Activated CD8-positive, alpha-beta memory T cell treated with anti-CD3 and anti-CD28 coated beads, Interleukin-2, amount 10 ng/mL, durations not matched to agents 7 days and 5 days (primary cell): ENCODE measurements at regions not wholly inside any gene's neighbourhood (a gene's known extent, or its start where the extent isn't known, plus 50 kb on each side); places are given as distances from the start of the nearest gene placed in this dataset.

Source experiments
- ATAC-seq: fragments of 150-1000 bp; cut with Tn5 transposase; one replicate; pipeline ENCODE4 v1.10.0; 2021; ENCODE audit warnings: moderate library complexity
- CTCF ChIA-PET: fragments of 350-600 bp; sonication (Branson Sonifier 250); formaldehyde crosslinking; loops from one replicate; lab custom pipeline; 2021; ENCODE audit warnings: antibody characterized with exemption; lab: Charles Lee
- DNase-seq: peaks from one replicate; pipeline ENCODE4 v3.0.0-alpha.2; 2020
- H3K27ac Mint-ChIP-seq: one replicate; pipeline ENCODE4 v1.8.0; 2021; ENCODE audit warnings: mild to moderate bottlenecking, mixed read lengths
- H3K27me3 Mint-ChIP-seq: one replicate; pipeline ENCODE4 v1.8.0; 2021; ENCODE audit warnings: mixed read lengths
- H3K36me3 Mint-ChIP-seq: one replicate; pipeline ENCODE4 v1.8.0; 2021; ENCODE audit warnings: mild to moderate bottlenecking, mixed read lengths
- H3K4me1 Mint-ChIP-seq: one replicate; pipeline ENCODE4 v1.8.0; 2021; ENCODE audit warnings: mixed read lengths
- H3K4me3 Mint-ChIP-seq: one replicate; pipeline ENCODE4 v1.8.0; 2021; ENCODE audit warnings: mild to moderate bottlenecking, moderate library complexity, mixed read lengths
- H3K9me3 Mint-ChIP-seq: one replicate; pipeline ENCODE4 v1.8.0; 2022; ENCODE audit warnings: low read depth, mixed read lengths

- Mint-ChIP-seq H3K4me1 (no peaks in the 10 kb centered on the region), H3K4me3 (no peak overlapping the region), H3K9me3 (no peaks in the 10 kb centered on the region), H3K27ac (no peak overlapping the region), H3K27me3 (peaks cover 14% of the 10 kb centered on the region), H3K36me3 (no peaks in the 10 kb centered on the region)
- DNase-seq (no peak), ATAC-seq (no peak)
- CTCF ChIA-PET, result interaction anchor here (0.6 to 1.1 kb wide), 3 partner anchors 31 to 188 kb away, joined by 3 read pairs; no protein-coding TSS in a partner anchor
These were observed 77.0 kb upstream of the PTPN1 start for GRCh38 chr20:50433001-50433761.

GRCh38 chr20:50434321-50434652, 75.9 kb upstream of the PTPN1 start:
- DNase-seq (no peak), ATAC-seq (no peak)
- no peak overlapping the region for H3K4me3 Mint-ChIP-seq
- H3K4me1 Mint-ChIP-seq, result no peaks in the 10 kb centered on the region
- CTCF ChIA-PET, result no interaction called here
- peaks cover 14% of the 10 kb centered on the region for H3K27me3 Mint-ChIP-seq
- no peaks in the 10 kb centered on the region for H3K36me3 Mint-ChIP-seq
- H3K9me3 Mint-ChIP-seq, result no peaks in the 10 kb centered on the region
- H3K27ac Mint-ChIP-seq, result no peak overlapping the region

- Mint-ChIP-seq H3K4me1 (peaks cover 4% of the 10 kb centered on the region), H3K9me3 (no peaks in the 10 kb centered on the region), H3K4me3 (no peak overlapping the region), H3K36me3 (no peaks in the 10 kb centered on the region), H3K27ac (no peak overlapping the region), H3K27me3 (peaks cover 14% of the 10 kb centered on the region)
- CTCF ChIA-PET, result interaction anchor here (0.8 kb wide), 1 partner anchor 20 kb away, joined by 3 read pairs; no protein-coding TSS in a partner anchor
- ATAC-seq, result no peak
- DNase-seq, result no peak
These were observed 75.4 kb upstream of the PTPN1 start for GRCh38 chr20:50434653-50435396.

- Mint-ChIP-seq H3K9me3 (no peaks in the 10 kb centered on the region), H3K4me3 (no peak overlapping the region), H3K27me3 (peaks cover 13% of the 10 kb centered on the region), H3K27ac (no peak overlapping the region), H3K36me3 (no peaks in the 10 kb centered on the region), H3K4me1 (peaks cover 10% of the 10 kb centered on the region)
- no peak for ATAC-seq
- DNase-seq, result no peak
- CTCF ChIA-PET, result interaction anchor here (0.8 kb wide), 1 partner anchor 19 kb away, joined by 3 read pairs; no protein-coding TSS in a partner anchor
These were observed 74.7 kb upstream of the PTPN1 start for GRCh38 chr20:50435397-50436051.

- CTCF ChIA-PET, result interaction anchor here (0.7 kb wide), 1 partner anchor 36 kb away, joined by 3 read pairs; no protein-coding TSS in a partner anchor
- no peak for ATAC-seq
These were observed 74.0 kb upstream of the PTPN1 start for GRCh38 chr20:50436052-50436656.

GRCh38 chr20:50436696-50437095, 73.5 kb upstream of the PTPN1 start:
- H3K4me1 Mint-ChIP-seq, result peaks cover 22% of the 10 kb centered on the region
- H3K27ac Mint-ChIP-seq, result no peak overlapping the region
- no peaks in the 10 kb centered on the region for H3K36me3 Mint-ChIP-seq
- ATAC-seq (no peak), DNase-seq (no peak)
- no peaks in the 10 kb centered on the region for H3K9me3 Mint-ChIP-seq
- H3K4me3 Mint-ChIP-seq, result no peak overlapping the region
- CTCF ChIA-PET, result interaction anchor here (0.7 kb wide), 1 partner anchor 37 kb away, joined by 3 read pairs; no protein-coding TSS in a partner anchor
- peaks cover 7% of the 10 kb centered on the region for H3K27me3 Mint-ChIP-seq

More at GRCh38 chr20:50436052-50436656, 74.0 kb upstream of the PTPN1 start:
- Mint-ChIP-seq H3K9me3 (no peaks in the 10 kb centered on the region), H3K36me3 (no peaks in the 10 kb centered on the region), H3K4me1 (peaks cover 17% of the 10 kb centered on the region), H3K27me3 (peaks cover 10% of the 10 kb centered on the region), H3K4me3 (no peak overlapping the region), H3K27ac (no peak overlapping the region)
- DNase-seq, result no peak

GRCh38 chr20:50438986-50439407, 71.2 kb upstream of the PTPN1 start:
- Mint-ChIP-seq H3K27ac (no peak overlapping the region), H3K36me3 (no peaks in the 10 kb centered on the region), H3K4me3 (no peak overlapping the region), H3K9me3 (no peaks in the 10 kb centered on the region), H3K27me3 (no peaks in the 10 kb centered on the region), H3K4me1 (peaks cover 23% of the 10 kb centered on the region)
- ATAC-seq (no peak), DNase-seq (no peak)
- CTCF ChIA-PET, result no interaction called here

- Mint-ChIP-seq H3K9me3 (no peaks in the 10 kb centered on the region), H3K27me3 (no peaks in the 10 kb centered on the region), H3K36me3 (no peaks in the 10 kb centered on the region), H3K4me3 (no peak overlapping the region), H3K4me1 (peaks cover 23% of the 10 kb centered on the region), H3K27ac (peak overlapping the region; percentile 83)
- CTCF ChIA-PET, result interaction anchor here (1.2 kb wide), 1 partner anchor 22 kb away, joined by 3 read pairs; no protein-coding TSS in a partner anchor
- ATAC-seq (no peak), DNase-seq (no peak)
These were observed 70.4 kb upstream of the PTPN1 start for GRCh38 chr20:50439539-50440453.

- H3K27ac Mint-ChIP-seq, result no peak overlapping the region
- no peaks in the 10 kb centered on the region for H3K36me3 Mint-ChIP-seq
- peaks cover 13% of the 10 kb centered on the region for H3K27me3 Mint-ChIP-seq
- no peak overlapping the region for H3K4me3 Mint-ChIP-seq
- ATAC-seq, result no peak
- H3K9me3 Mint-ChIP-seq, result no peaks in the 10 kb centered on the region
- CTCF ChIA-PET, result no interaction called here
- DNase-seq, result no peak
- H3K4me1 Mint-ChIP-seq, result peaks cover 34% of the 10 kb centered on the region
These were observed 67.7 kb upstream of the PTPN1 start for GRCh38 chr20:50442512-50442911.

- CTCF ChIA-PET, result no interaction called here
- no peaks in the 10 kb centered on the region for H3K9me3 Mint-ChIP-seq
- no peaks in the 10 kb centered on the region for H3K36me3 Mint-ChIP-seq
- ATAC-seq (no peak), DNase-seq (no peak)
- H3K4me1 Mint-ChIP-seq, result peaks cover 39% of the 10 kb centered on the region
- H3K4me3 Mint-ChIP-seq, result no peak overlapping the region
- H3K27ac Mint-ChIP-seq, result no peak overlapping the region
- peaks cover 25% of the 10 kb centered on the region for H3K27me3 Mint-ChIP-seq
These were observed 64.6 kb upstream of the PTPN1 start for GRCh38 chr20:50445354-50446151.

- no peak overlapping the region for H3K27ac Mint-ChIP-seq
- peaks cover 39% of the 10 kb centered on the region for H3K4me1 Mint-ChIP-seq
- peaks cover 32% of the 10 kb centered on the region for H3K27me3 Mint-ChIP-seq
- DNase-seq, result no peak
- no peak overlapping the region for H3K4me3 Mint-ChIP-seq
- H3K36me3 Mint-ChIP-seq, result no peaks in the 10 kb centered on the region
- H3K9me3 Mint-ChIP-seq, result no peaks in the 10 kb centered on the region
- no peak for ATAC-seq
- CTCF ChIA-PET, result interaction anchor here (1.2 kb wide), 1 partner anchor 133 kb away, joined by 3 read pairs; no protein-coding TSS in a partner anchor
These were observed 63.7 kb upstream of the PTPN1 start for GRCh38 chr20:50446351-50447101.
